RPMI7951 (cell line): ENCODE measurements at regions not wholly inside any gene's neighbourhood (a gene's known extent, or its start where the extent isn't known, plus 50 kb on each side); places are given as distances from the start of the nearest gene placed in this dataset.
"Not testable (repeated sequence)": the region's sequence is repeated elsewhere in the genome, so short reads cannot be mapped to it uniquely, and the experiment has no call there.

Source experiments
- DNase-seq: peaks from one replicate; pipeline ENCODE4 v3.0.0-alpha.2; 2012; ENCODE audit warnings: low read depth

GRCh38 chr14:80298491-80299017 is 87.2 kb upstream of the DIO2 start:
- DNase-seq, result no peak

- DNase-seq, result no peak
Observed at GRCh38 chr14:80291101-80291500, 79.8 kb upstream of the DIO2 start.

GRCh38 chr14:80286744-80287143 is 75.4 kb upstream of the DIO2 start:
- DNase-seq, result not testable (repeated sequence)

GRCh38 chr14:80278293-80279023 is 67.2 kb upstream of the DIO2 start:
- DNase-seq, result no peak

- DNase-seq, result no peak
Observed at GRCh38 chr14:80275208-80275850, 64.0 kb upstream of the DIO2 start.

GRCh38 chr14:80274310-80274709 is 63.0 kb upstream of the DIO2 start:
- DNase-seq, result not testable (repeated sequence)

GRCh38 chr14:80271389-80271788 is 60.1 kb upstream of the DIO2 start:
- DNase-seq, result no peak

GRCh38 chr14:80269353-80269925 is 58.1 kb upstream of the DIO2 start:
- no peak for DNase-seq

GRCh38 chr14:80266930-80267329 is 55.6 kb upstream of the DIO2 start:
- DNase-seq, result no peak

- DNase-seq, result no peak
Observed at GRCh38 chr14:80264702-80265101, 53.4 kb upstream of the DIO2 start.
